CD4-positive, alpha-beta memory T cell (primary cell): ENCODE measurements at regions not wholly inside any gene's neighbourhood (a gene's known extent, or its start where the extent isn't known, plus 50 kb on each side); places are given as distances from the start of the nearest gene placed in this dataset.
"Not testable (repeated sequence)": the region's sequence is repeated elsewhere in the genome, so short reads cannot be mapped to it uniquely, and the experiment has no call there.

Experiments
- CTCF ChIA-PET: fragments of 350-600 bp; sonication (Branson Sonifier 250); formaldehyde crosslinking; loops from one replicate; lab custom pipeline; 2021; ENCODE audit warnings: inconsistent platforms; ENCODE audit not compliant: partially characterized antibody; lab: Charles Lee
- POLR2A ChIA-PET: fragments of 350-600 bp; sonication (Branson Sonifier 250); formaldehyde crosslinking; loops from one replicate; lab custom pipeline; 2021; ENCODE audit not compliant: partially characterized antibody; lab: Charles Lee
- DNase-seq, 5 donors: peaks; one replicate each; pipeline versions ENCODE4 v3.0.0 to v3.0.0-alpha.2; 2020 to 2022; ENCODE audit warnings: mixed read lengths in 1 of 5
- H3K27ac ChIP-seq: one replicate; pipeline ENCODE4 v1.7.0; 2013; ENCODE audit warnings: low read depth, low read length
- H3K27me3 ChIP-seq: 2 replicates; pipeline ENCODE4 v1.7.0; 2013; ENCODE audit warnings: mild to moderate bottlenecking, low read length, moderate library complexity; ENCODE audit not compliant: insufficient read depth
- H3K36me3 ChIP-seq: 2 replicates; pipeline ENCODE4 v1.7.0; 2013; ENCODE audit warnings: mild to moderate bottlenecking, low read length, moderate library complexity; ENCODE audit not compliant: insufficient read depth
- H3K4me1 ChIP-seq: 2 replicates; pipeline ENCODE4 v1.7.0; 2013; ENCODE audit warnings: mild to moderate bottlenecking, low read length, moderate library complexity; ENCODE audit not compliant: insufficient read depth
- H3K4me3 ChIP-seq, 2 donors: one replicate each; pipeline ENCODE4 v1.7.0; 2013; ENCODE audit warnings: low read length in 2 of 2, mild to moderate bottlenecking in 1 of 2
- H3K9me3 ChIP-seq, 2 donors: one replicate each; pipeline ENCODE4 v1.7.0; 2013; ENCODE audit warnings: low read length in 2 of 2, control low read depth in 1 of 2; ENCODE audit not compliant: control insufficient read depth in 1 of 2
- H3K27ac Mint-ChIP-seq, 7 donors: one replicate each; pipeline ENCODE4 v1.8.0; 2020 to 2021; ENCODE audit warnings: mixed read lengths in 7 of 7, mild to moderate bottlenecking in 6 of 7, inconsistent platforms in 3 of 7, moderate library complexity in 3 of 7
- H3K27me3 Mint-ChIP-seq, 2 donors: one replicate each; pipeline ENCODE4 v1.8.0; 2020 to 2021; ENCODE audit warnings: mixed read lengths in 2 of 2
- H3K36me3 Mint-ChIP-seq, 2 donors: one replicate each; pipeline ENCODE4 v1.8.0; 2020 to 2021; ENCODE audit warnings: mixed read lengths in 2 of 2, inconsistent platforms in 1 of 2, mild to moderate bottlenecking in 1 of 2
- H3K4me1 Mint-ChIP-seq, 4 donors: one replicate each; pipeline ENCODE4 v1.8.0; 2020 to 2021; ENCODE audit warnings: mixed read lengths in 4 of 4, mild to moderate bottlenecking in 1 of 4
- H3K4me3 Mint-ChIP-seq, 8 donors: one replicate each; pipeline ENCODE4 v1.8.0; 2020 to 2021; ENCODE audit warnings: mixed read lengths in 8 of 8, mild to moderate bottlenecking in 7 of 8, moderate library complexity in 6 of 8, inconsistent platforms in 3 of 8
- H3K9me3 Mint-ChIP-seq, 8 donors: one replicate each; pipeline ENCODE4 v1.8.0; 2020 to 2021; ENCODE audit warnings: mixed read lengths in 8 of 8, mild to moderate bottlenecking in 5 of 8, inconsistent platforms in 3 of 8, moderate library complexity in 1 of 8
- intact Hi-C: fragments of 100-400 bp; cut with micrococcal nuclease; formaldehyde crosslinking; loops from one replicate; pipeline ENCODE4 v1.15.1; 2023

GRCh38 chr1:79702336-79702999, 695.9 kb upstream of the ADGRL4 start:
- H3K27me3 Mint-ChIP-seq, CTCF ChIA-PET, intact Hi-C loops, H3K9me3 ChIP-seq, DNase-seq, H3K4me3 ChIP-seq, H3K36me3 Mint-ChIP-seq, H3K4me3 Mint-ChIP-seq, H3K36me3 ChIP-seq, POLR2A ChIA-PET, H3K4me1 Mint-ChIP-seq, H3K27ac Mint-ChIP-seq, H3K27ac ChIP-seq, H3K27me3 ChIP-seq, H3K4me1 ChIP-seq: not testable (repeated sequence)
- peaks cover 2 to 25% (median 9%) of the 10 kb centered on the region in 8 donors for H3K9me3 Mint-ChIP-seq

GRCh38 chr1:79695138-79695537, 688.6 kb upstream of the ADGRL4 start:
- no peak overlapping the region for H3K27ac Mint-ChIP-seq
- intact Hi-C loops, result no loop called here
- Histone ChIP-seq H3K4me1 (no peaks in the 10 kb centered on the region), H3K36me3 (no peaks in the 10 kb centered on the region), H3K27ac (no peak overlapping the region), H3K4me3 (no peak overlapping the region), H3K27me3 (no peaks in the 10 kb centered on the region), H3K9me3 (no peaks in the 10 kb centered on the region)
- H3K36me3 Mint-ChIP-seq, result no peaks in the 10 kb centered on the region
- H3K9me3 Mint-ChIP-seq, result peaks cover 0 to 18% (median 6%) of the 10 kb centered on the region in 8 donors
- no peaks in the 10 kb centered on the region for H3K4me1 Mint-ChIP-seq
- CTCF ChIA-PET, result no interaction called here
- POLR2A ChIA-PET, result no interaction called here
- no peaks in the 10 kb centered on the region for H3K27me3 Mint-ChIP-seq
- DNase-seq, result no peak
- no peak overlapping the region for H3K4me3 Mint-ChIP-seq

GRCh38 chr1:79694241-79694640, 687.7 kb upstream of the ADGRL4 start:
- H3K27ac ChIP-seq, result no peak overlapping the region
- no peaks in the 10 kb centered on the region for H3K4me1 Mint-ChIP-seq
- no peaks in the 10 kb centered on the region for H3K36me3 Mint-ChIP-seq
- no peak overlapping the region for H3K4me3 Mint-ChIP-seq
- H3K9me3 Mint-ChIP-seq, result peaks cover 0 to 13% (median 4%) of the 10 kb centered on the region in 8 donors
- intact Hi-C loops, result no loop called here
- POLR2A ChIA-PET, result no interaction called here
- H3K9me3 ChIP-seq, result no peaks in the 10 kb centered on the region
- no peaks in the 10 kb centered on the region for H3K27me3 ChIP-seq
- no peaks in the 10 kb centered on the region for H3K27me3 Mint-ChIP-seq
- no peaks in the 10 kb centered on the region for H3K4me1 ChIP-seq
- H3K4me3 ChIP-seq, result no peak overlapping the region
- CTCF ChIA-PET, result no interaction called here
- no peak overlapping the region for H3K27ac Mint-ChIP-seq
- no peak for DNase-seq
- H3K36me3 ChIP-seq, result no peaks in the 10 kb centered on the region

GRCh38 chr1:79693441-79694114, 687.0 kb upstream of the ADGRL4 start:
- Histone ChIP-seq H3K9me3 (no peaks in the 10 kb centered on the region), H3K4me3 (no peak overlapping the region), H3K27me3 (no peaks in the 10 kb centered on the region), H3K4me1 (no peaks in the 10 kb centered on the region), H3K27ac (no peak overlapping the region), H3K36me3 (no peaks in the 10 kb centered on the region)
- ChIA-PET POLR2A (no interaction called here), CTCF (no interaction called here)
- intact Hi-C loops, result no loop called here
- Mint-ChIP-seq H3K36me3 (no peaks in the 10 kb centered on the region), H3K4me3 (no peak overlapping the region), H3K9me3 (peaks cover 0 to 9% (median 3%) of the 10 kb centered on the region in 8 donors), H3K4me1 (no peaks in the 10 kb centered on the region), H3K27ac (no peak overlapping the region), H3K27me3 (no peaks in the 10 kb centered on the region)
- DNase-seq, result no peak

- H3K27me3 ChIP-seq, result no peaks in the 10 kb centered on the region
- no peaks in the 10 kb centered on the region for H3K36me3 Mint-ChIP-seq
- no peaks in the 10 kb centered on the region for H3K4me1 ChIP-seq
- no peaks in the 10 kb centered on the region for H3K27me3 Mint-ChIP-seq
- no peak for DNase-seq
- H3K36me3 ChIP-seq, result no peaks in the 10 kb centered on the region
- POLR2A ChIA-PET, result no interaction called here
- no peak overlapping the region for H3K4me3 ChIP-seq
- no peak overlapping the region for H3K27ac Mint-ChIP-seq
- intact Hi-C loops, result no loop called here
- H3K9me3 Mint-ChIP-seq, result peaks cover 0 to 8% (median 3%) of the 10 kb centered on the region in 8 donors
- H3K4me1 Mint-ChIP-seq, result no peaks in the 10 kb centered on the region
- H3K27ac ChIP-seq, result no peak overlapping the region
- CTCF ChIA-PET, result no interaction called here
- H3K4me3 Mint-ChIP-seq, result no peak overlapping the region
- H3K9me3 ChIP-seq, result no peaks in the 10 kb centered on the region
These were observed 686.0 kb upstream of the ADGRL4 start for GRCh38 chr1:79692519-79692918.

GRCh38 chr1:79688932-79689331, 682.4 kb upstream of the ADGRL4 start:
- H3K4me3 ChIP-seq, result no peak overlapping the region
- no peaks in the 10 kb centered on the region for H3K4me1 ChIP-seq
- no peaks in the 10 kb centered on the region for H3K36me3 ChIP-seq
- H3K27ac ChIP-seq, result no peak overlapping the region
- no peak for DNase-seq
- no peaks in the 10 kb centered on the region for H3K27me3 ChIP-seq
- H3K4me3 Mint-ChIP-seq, result no peak overlapping the region
- no peaks in the 10 kb centered on the region for H3K27me3 Mint-ChIP-seq
- no peaks in the 10 kb centered on the region for H3K9me3 ChIP-seq
- ChIA-PET CTCF (no interaction called here), POLR2A (no interaction called here)
- H3K27ac Mint-ChIP-seq, result no peak overlapping the region
- no peaks in the 10 kb centered on the region for H3K4me1 Mint-ChIP-seq
- intact Hi-C loops, result no loop called here
- no peaks in the 10 kb centered on the region for H3K36me3 Mint-ChIP-seq
- peaks cover 0 to 5% (median 4%) of the 10 kb centered on the region in 8 donors for H3K9me3 Mint-ChIP-seq

- Mint-ChIP-seq H3K36me3 (no peaks in the 10 kb centered on the region), H3K9me3 (peaks cover 0 to 20% (median 10%) of the 10 kb centered on the region in 8 donors), H3K27ac (no peak overlapping the region), H3K4me3 (no peak overlapping the region), H3K27me3 (no peaks in the 10 kb centered on the region), H3K4me1 (no peaks in the 10 kb centered on the region)
- no peaks in the 10 kb centered on the region for H3K9me3 ChIP-seq
- intact Hi-C loops, result no loop called here
- no peaks in the 10 kb centered on the region for H3K4me1 ChIP-seq
- CTCF ChIA-PET, result no interaction called here
- POLR2A ChIA-PET, result no interaction called here
- no peak overlapping the region for H3K4me3 ChIP-seq
- DNase-seq, result no peak
- no peaks in the 10 kb centered on the region for H3K36me3 ChIP-seq
- no peaks in the 10 kb centered on the region for H3K27me3 ChIP-seq
- H3K27ac ChIP-seq, result no peak overlapping the region
These were observed 676.9 kb upstream of the ADGRL4 start for GRCh38 chr1:79683420-79683819.
